CD14-positive monocyte (primary cell): ENCODE measurements at regions not wholly inside any gene's neighbourhood (a gene's known extent, or its start where the extent isn't known, plus 50 kb on each side); places are given as distances from the start of the nearest gene placed in this dataset.

Experiments used
- DNase-seq, 3 donors: peaks; one replicate each; pipeline ENCODE4 v3.0.0-alpha.2; 2011 to 2022
- H2AFZ ChIP-seq: 2 replicates; pipeline ENCODE4 v1.6.0; 2012; ENCODE audit warnings: mild to moderate bottlenecking, low read depth, low read length, inconsistent platforms; ENCODE audit not compliant: insufficient read depth, poor library complexity, severe bottlenecking
- H3K27ac ChIP-seq, 2 donors: 1 replicate in 1 of 2; 2 replicates in 1 of 2; pipeline ENCODE4 v1.5.1; 2012 to 2013; ENCODE audit warnings: low read length in 2 of 2, control low read depth in 1 of 2, inconsistent platforms in 1 of 2, low read depth in 1 of 2, mild to moderate bottlenecking in 1 of 2
- H3K27me3 ChIP-seq, 2 donors: one replicate each; pipeline versions ENCODE4 v1.6.0 to v1.6.1; 2011 to 2013; ENCODE audit warnings: low read length in 2 of 2; ENCODE audit not compliant: control insufficient read depth in 2 of 2, insufficient read depth in 2 of 2
- H3K36me3 ChIP-seq, 2 donors: replicated peaks in 1 of 2; 1 replicate in 1 of 2; 2 replicates in 1 of 2; pipeline versions ENCODE4 v1.5.1 to v1.6.1; 2012 to 2013; ENCODE audit warnings: low read length in 2 of 2, control low read depth in 1 of 2, inconsistent platforms in 1 of 2, mild to moderate bottlenecking in 1 of 2; ENCODE audit not compliant: insufficient read depth in 2 of 2, control insufficient read depth in 1 of 2
- H3K4me1 ChIP-seq, 2 donors: 1 replicate in 1 of 2; 2 replicates in 1 of 2; pipeline versions ENCODE4 v1.5.1 to v1.6.1; 2012 to 2013; ENCODE audit warnings: low read length in 2 of 2, control low read depth in 1 of 2, inconsistent platforms in 1 of 2, mild to moderate bottlenecking in 1 of 2, moderate library complexity in 1 of 2; ENCODE audit not compliant: insufficient read depth in 2 of 2, control insufficient read depth in 1 of 2
- H3K4me2 ChIP-seq: replicated peaks from 2 replicates; pipeline ENCODE3; 2012; ENCODE audit warnings: low read length, moderate library complexity, mild to moderate bottlenecking; ENCODE audit not compliant: poor library complexity, severe bottlenecking; ENCODE audit errors: extremely low read depth
- H3K4me3 ChIP-seq, 3 experiments: fragments of 200-600 bp in 1 of 3; sonication (generic) in 1 of 3; replicated peaks in 1 of 3; 1 replicate in 2 of 3; 2 replicates in 1 of 3; pipeline ENCODE4 v1.5.1; 2011 to 2013; ENCODE audit warnings: low read length in 3 of 3, mild to moderate bottlenecking in 3 of 3, control low read depth in 2 of 3, low read depth in 2 of 3, inconsistent platforms in 1 of 3, moderate library complexity in 1 of 3
- H3K79me2 ChIP-seq: 2 replicates; pipeline ENCODE4 v1.6.0; 2012; ENCODE audit warnings: mild to moderate bottlenecking, control low read depth, inconsistent platforms, low read length, moderate library complexity; ENCODE audit not compliant: insufficient read depth
- H3K9ac ChIP-seq: 2 replicates; pipeline ENCODE4 v1.6.0; 2017; ENCODE audit warnings: low read length, mild to moderate bottlenecking; ENCODE audit not compliant: insufficient read depth, poor library complexity, severe bottlenecking
- H3K9me3 ChIP-seq, 2 donors: replicated peaks in 1 of 2; 1 replicate in 1 of 2; 2 replicates in 1 of 2; pipeline versions ENCODE4 v1.5.1 to v1.6.1; 2012 to 2013; ENCODE audit warnings: low read length in 2 of 2, control low read depth in 1 of 2; ENCODE audit not compliant: control insufficient read depth in 1 of 2, insufficient read depth in 1 of 2
- H4K20me1 ChIP-seq: 2 replicates; pipeline ENCODE4 v1.6.0; 2012; ENCODE audit warnings: mild to moderate bottlenecking, low read length, control low read depth, moderate library complexity; ENCODE audit not compliant: insufficient read depth
- H3K27ac Mint-ChIP-seq, 7 donors: one replicate each; pipeline ENCODE4 v1.8.0; 2020; ENCODE audit warnings: mild to moderate bottlenecking in 7 of 7, mixed read lengths in 7 of 7, moderate library complexity in 6 of 7, inconsistent platforms in 2 of 7
- H3K27me3 Mint-ChIP-seq, 3 donors: one replicate each; pipeline ENCODE4 v1.8.0; 2021 to 2022; ENCODE audit warnings: low read depth in 3 of 3, mild to moderate bottlenecking in 3 of 3, mixed read lengths in 3 of 3, moderate library complexity in 3 of 3, inconsistent platforms in 1 of 3
- H3K36me3 Mint-ChIP-seq, 2 donors: one replicate each; pipeline ENCODE4 v1.8.0; 2020; ENCODE audit warnings: mixed read lengths in 2 of 2, inconsistent platforms in 1 of 2, mild to moderate bottlenecking in 1 of 2
- H3K4me1 Mint-ChIP-seq: one replicate; pipeline ENCODE4 v1.8.0; 2020; ENCODE audit warnings: mild to moderate bottlenecking, mixed read lengths
- H3K4me3 Mint-ChIP-seq, 2 donors: one replicate each; pipeline ENCODE4 v1.8.0; 2020; ENCODE audit warnings: mild to moderate bottlenecking in 2 of 2, mixed read lengths in 2 of 2, moderate library complexity in 1 of 2
- H3K9me3 Mint-ChIP-seq, 7 donors: one replicate each; pipeline ENCODE4 v1.8.0; 2020 to 2022; ENCODE audit warnings: mixed read lengths in 7 of 7, mild to moderate bottlenecking in 6 of 7, moderate library complexity in 6 of 7, inconsistent platforms in 2 of 7
- WGBS: methylation state at CpG from one replicate; pipeline ENCODE4 v1.1.5; 2013; ENCODE audit warnings: missing lambda C conversion rate; ENCODE audit not compliant: insufficient coverage; 5-methylcytosine and 5-hydroxymethylcytosine counted together
- intact Hi-C, 2 donors: fragments of 100-400 bp; cut with micrococcal nuclease; formaldehyde crosslinking; loops; one replicate each; pipeline versions ENCODE4 v1.15.0 to v1.15.1; 2023
- TF ChIP-seq, protein P1 (sequence below): fragments of 200-600 bp; IDR thresholded peaks from one replicate; pipeline ENCODE4 v1.8.0; 2022; ENCODE audit warnings: antibody characterized with exemption, mild to moderate bottlenecking

- Mint-ChIP-seq H3K4me1 (no peaks in the 10 kb centered on the region), H3K4me3 (no peak overlapping the region), H3K36me3 (no peaks in the 10 kb centered on the region), H3K27me3 (peaks cover 0 to 2% (median 0%) of the 10 kb centered on the region in 3 donors), H3K9me3 (peaks cover 5 to 16% (median 9%) of the 10 kb centered on the region in 7 donors), H3K27ac (no peak overlapping the region)
- H3K36me3 ChIP-seq: no peaks in the 10 kb centered on the region
- H3K4me2 ChIP-seq: no peak overlapping the region
- TF ChIP-seq, protein P1, sequence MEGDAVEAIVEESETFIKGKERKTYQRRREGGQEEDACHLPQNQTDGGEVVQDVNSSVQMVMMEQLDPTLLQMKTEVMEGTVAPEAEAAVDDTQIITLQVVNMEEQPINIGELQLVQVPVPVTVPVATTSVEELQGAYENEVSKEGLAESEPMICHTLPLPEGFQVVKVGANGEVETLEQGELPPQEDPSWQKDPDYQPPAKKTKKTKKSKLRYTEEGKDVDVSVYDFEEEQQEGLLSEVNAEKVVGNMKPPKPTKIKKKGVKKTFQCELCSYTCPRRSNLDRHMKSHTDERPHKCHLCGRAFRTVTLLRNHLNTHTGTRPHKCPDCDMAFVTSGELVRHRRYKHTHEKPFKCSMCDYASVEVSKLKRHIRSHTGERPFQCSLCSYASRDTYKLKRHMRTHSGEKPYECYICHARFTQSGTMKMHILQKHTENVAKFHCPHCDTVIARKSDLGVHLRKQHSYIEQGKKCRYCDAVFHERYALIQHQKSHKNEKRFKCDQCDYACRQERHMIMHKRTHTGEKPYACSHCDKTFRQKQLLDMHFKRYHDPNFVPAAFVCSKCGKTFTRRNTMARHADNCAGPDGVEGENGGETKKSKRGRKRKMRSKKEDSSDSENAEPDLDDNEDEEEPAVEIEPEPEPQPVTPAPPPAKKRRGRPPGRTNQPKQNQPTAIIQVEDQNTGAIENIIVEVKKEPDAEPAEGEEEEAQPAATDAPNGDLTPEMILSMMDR: no peak
- no peak overlapping the region for H3K4me3 ChIP-seq
- H3K9ac ChIP-seq: no peak overlapping the region
- WGBS: no CpG with 5 or more reads among the region's 4 CpGs
- H3K79me2 ChIP-seq: no peaks in the 10 kb centered on the region
- H2AFZ ChIP-seq: no peak overlapping the region
- no peaks in the 10 kb centered on the region for H3K27me3 ChIP-seq
- H4K20me1 ChIP-seq: no peaks in the 10 kb centered on the region
- no peak for DNase-seq
- no peak overlapping the region for H3K27ac ChIP-seq
- H3K9me3 ChIP-seq: peaks cover 0 to 6% of the 10 kb centered on the region in 2 donors
- intact Hi-C loops: no loop called here
- H3K4me1 ChIP-seq: no peaks in the 10 kb centered on the region
These were observed 297.5 kb upstream of the SLC16A7 start for GRCh38 chr12:59298296-59298695.

DNA sequence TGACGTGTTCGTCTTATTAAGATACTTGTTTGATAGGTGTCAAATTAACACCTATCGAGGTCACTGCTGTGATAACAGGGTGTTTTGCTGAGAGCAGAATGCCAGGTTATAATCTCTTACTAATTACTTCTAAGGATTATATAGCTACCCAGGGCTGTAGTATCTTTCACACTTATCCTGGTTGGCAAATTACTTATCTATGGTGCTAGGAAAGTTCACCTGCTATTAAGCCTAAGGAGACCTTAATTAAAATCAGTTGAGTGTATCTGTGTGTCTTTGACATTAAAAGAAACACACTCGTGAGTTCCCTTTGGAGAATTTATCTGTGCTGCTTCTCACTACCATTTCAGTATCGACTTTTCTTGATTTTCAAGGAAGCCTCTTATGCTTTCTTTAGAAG is 301.6 kb upstream of the SLC16A7 start:
- no peak overlapping the region for H3K27ac Mint-ChIP-seq
- H3K36me3 ChIP-seq: no peaks in the 10 kb centered on the region
- no peaks in the 10 kb centered on the region for H4K20me1 ChIP-seq
- no peak overlapping the region for H3K4me3 Mint-ChIP-seq
- H3K9ac ChIP-seq: no peak overlapping the region
- H3K4me1 ChIP-seq: no peaks in the 10 kb centered on the region
- TF ChIP-seq, protein P1: no peak
- no peaks in the 10 kb centered on the region for H3K27me3 Mint-ChIP-seq
- no peaks in the 10 kb centered on the region for H3K27me3 ChIP-seq
- H3K9me3 ChIP-seq: peaks cover 0 to 5% of the 10 kb centered on the region in 2 donors
- DNase-seq: no peak
- no peaks in the 10 kb centered on the region for H3K79me2 ChIP-seq
- no peak overlapping the region for H3K27ac ChIP-seq
- H3K4me3 ChIP-seq: no peak overlapping the region
- intact Hi-C loops: no loop called here
- WGBS: no CpG with 5 or more reads among the region's 5 CpGs
- H3K4me1 Mint-ChIP-seq: no peaks in the 10 kb centered on the region
- H3K36me3 Mint-ChIP-seq: no peaks in the 10 kb centered on the region
- peaks cover 3 to 7% (median 5%) of the 10 kb centered on the region in 7 donors for H3K9me3 Mint-ChIP-seq
- no peak overlapping the region for H2AFZ ChIP-seq
- no peak overlapping the region for H3K4me2 ChIP-seq
